ENCODE measurements at regions not wholly inside any gene's neighbourhood (a gene's known extent, or its start where the extent isn't known, plus 50 kb on each side); places are given as distances from the start of the nearest gene placed in this dataset.
A peak's percentile ranks its signal among the peaks of the same experiment; 100 is the strongest.

DNA sequence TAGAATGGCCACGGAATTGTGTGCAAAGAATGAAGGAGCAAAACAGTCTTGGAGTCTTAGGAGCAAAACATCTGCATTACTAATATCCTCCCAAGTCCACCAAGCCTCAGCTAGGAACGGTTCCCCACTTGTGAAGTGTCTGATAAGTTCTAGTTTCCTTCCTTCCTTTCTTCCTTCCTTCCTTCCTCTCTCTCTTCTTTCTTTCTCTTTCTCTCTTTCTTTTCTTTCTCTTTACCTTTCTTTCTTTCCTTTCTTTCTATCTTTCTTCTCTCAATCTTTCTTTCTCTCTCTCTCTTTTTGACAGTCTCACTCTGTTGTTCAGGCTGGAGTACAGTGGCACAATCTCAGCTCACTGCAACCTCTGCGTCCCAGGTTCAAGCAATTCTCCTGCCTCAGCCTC lies 160.8 kb downstream of the FOXL1 start:
- H3K27me3 ChIP-seq: peaks cover 0 to 51% of the 10 kb centered on the region in 2 donors
- no peaks in the 10 kb centered on the region for H3K9me3 ChIP-seq
- H3K27ac ChIP-seq: no peak overlapping the region
- H3K4me3 ChIP-seq: no peak overlapping the region
- no peaks in the 10 kb centered on the region for H3K4me1 ChIP-seq
- H3K36me3 ChIP-seq: no peaks in the 10 kb centered on the region
- intact Hi-C loops (cut with DNase I): no loop called here
- TF ChIP-seq, protein P1, sequence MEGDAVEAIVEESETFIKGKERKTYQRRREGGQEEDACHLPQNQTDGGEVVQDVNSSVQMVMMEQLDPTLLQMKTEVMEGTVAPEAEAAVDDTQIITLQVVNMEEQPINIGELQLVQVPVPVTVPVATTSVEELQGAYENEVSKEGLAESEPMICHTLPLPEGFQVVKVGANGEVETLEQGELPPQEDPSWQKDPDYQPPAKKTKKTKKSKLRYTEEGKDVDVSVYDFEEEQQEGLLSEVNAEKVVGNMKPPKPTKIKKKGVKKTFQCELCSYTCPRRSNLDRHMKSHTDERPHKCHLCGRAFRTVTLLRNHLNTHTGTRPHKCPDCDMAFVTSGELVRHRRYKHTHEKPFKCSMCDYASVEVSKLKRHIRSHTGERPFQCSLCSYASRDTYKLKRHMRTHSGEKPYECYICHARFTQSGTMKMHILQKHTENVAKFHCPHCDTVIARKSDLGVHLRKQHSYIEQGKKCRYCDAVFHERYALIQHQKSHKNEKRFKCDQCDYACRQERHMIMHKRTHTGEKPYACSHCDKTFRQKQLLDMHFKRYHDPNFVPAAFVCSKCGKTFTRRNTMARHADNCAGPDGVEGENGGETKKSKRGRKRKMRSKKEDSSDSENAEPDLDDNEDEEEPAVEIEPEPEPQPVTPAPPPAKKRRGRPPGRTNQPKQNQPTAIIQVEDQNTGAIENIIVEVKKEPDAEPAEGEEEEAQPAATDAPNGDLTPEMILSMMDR (IDR thresholded peaks at IDR 0.05): no peak
- DNase-seq (no peak), ATAC-seq (no peak)

DNA sequence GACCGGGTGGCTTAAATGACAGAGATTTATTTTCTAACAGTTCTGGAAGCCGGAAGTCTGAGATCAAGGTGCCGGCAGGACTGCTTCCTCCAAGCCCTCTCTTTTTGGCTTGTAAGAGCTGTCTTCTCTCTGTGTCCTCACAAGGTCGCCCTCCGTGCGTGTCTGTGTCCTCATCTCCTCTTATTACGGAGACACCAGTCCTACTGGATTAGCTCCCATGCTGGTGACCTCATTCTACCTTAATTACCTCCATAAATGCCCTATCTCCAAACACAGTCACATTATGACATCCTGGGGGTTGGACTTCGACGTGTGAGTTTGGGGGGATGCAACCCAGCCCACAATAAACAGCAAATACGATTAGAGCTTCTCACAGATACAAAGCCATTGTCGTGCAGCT lies 161.5 kb downstream of the FOXL1 start:
- TF ChIP-seq, protein P1 (IDR thresholded peaks at IDR 0.05): no peak
- intact Hi-C loops (cut with DNase I): no loop called here
- Histone ChIP-seq H3K27ac (no peak overlapping the region), H3K36me3 (no peaks in the 10 kb centered on the region), H3K4me3 (no peak overlapping the region), H3K9me3 (no peaks in the 10 kb centered on the region), H3K27me3 (peaks cover 0 to 45% of the 10 kb centered on the region in 2 donors), H3K4me1 (no peaks in the 10 kb centered on the region)
- no peak for ATAC-seq
- DNase-seq: no peak

DNA sequence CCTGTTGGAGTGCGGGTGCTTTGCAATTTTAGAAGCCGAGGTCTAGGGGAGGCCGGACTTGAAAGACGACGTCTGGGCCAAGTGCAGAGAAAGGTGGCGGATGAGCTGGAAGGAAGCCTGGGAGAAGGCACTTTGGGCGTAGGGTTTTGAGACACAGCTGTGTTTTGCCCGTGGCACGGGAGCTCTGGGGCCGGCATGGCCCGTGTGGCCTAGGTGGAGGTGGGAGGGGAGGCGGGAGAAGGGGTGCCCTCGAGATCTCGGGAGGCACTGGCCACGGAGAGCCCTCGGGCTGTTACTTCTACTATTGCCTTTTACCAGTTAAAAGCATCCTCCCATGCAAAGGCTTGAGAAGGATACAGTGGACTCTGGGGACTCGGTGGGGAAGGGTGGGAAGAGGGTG lies 161.9 kb downstream of the FOXL1 start:
- Histone ChIP-seq H3K4me3 (no peak overlapping the region), H3K4me1 (no peaks in the 10 kb centered on the region), H3K9me3 (no peaks in the 10 kb centered on the region), H3K27ac (no peak overlapping the region), H3K36me3 (no peaks in the 10 kb centered on the region), H3K27me3 (peaks cover 0 to 40% of the 10 kb centered on the region in 2 donors)
- intact Hi-C loops (cut with DNase I): no loop called here
- TF ChIP-seq, protein P1 (IDR thresholded peaks at IDR 0.05): no peak
- ATAC-seq: no peak
- no peak for DNase-seq

DNA sequence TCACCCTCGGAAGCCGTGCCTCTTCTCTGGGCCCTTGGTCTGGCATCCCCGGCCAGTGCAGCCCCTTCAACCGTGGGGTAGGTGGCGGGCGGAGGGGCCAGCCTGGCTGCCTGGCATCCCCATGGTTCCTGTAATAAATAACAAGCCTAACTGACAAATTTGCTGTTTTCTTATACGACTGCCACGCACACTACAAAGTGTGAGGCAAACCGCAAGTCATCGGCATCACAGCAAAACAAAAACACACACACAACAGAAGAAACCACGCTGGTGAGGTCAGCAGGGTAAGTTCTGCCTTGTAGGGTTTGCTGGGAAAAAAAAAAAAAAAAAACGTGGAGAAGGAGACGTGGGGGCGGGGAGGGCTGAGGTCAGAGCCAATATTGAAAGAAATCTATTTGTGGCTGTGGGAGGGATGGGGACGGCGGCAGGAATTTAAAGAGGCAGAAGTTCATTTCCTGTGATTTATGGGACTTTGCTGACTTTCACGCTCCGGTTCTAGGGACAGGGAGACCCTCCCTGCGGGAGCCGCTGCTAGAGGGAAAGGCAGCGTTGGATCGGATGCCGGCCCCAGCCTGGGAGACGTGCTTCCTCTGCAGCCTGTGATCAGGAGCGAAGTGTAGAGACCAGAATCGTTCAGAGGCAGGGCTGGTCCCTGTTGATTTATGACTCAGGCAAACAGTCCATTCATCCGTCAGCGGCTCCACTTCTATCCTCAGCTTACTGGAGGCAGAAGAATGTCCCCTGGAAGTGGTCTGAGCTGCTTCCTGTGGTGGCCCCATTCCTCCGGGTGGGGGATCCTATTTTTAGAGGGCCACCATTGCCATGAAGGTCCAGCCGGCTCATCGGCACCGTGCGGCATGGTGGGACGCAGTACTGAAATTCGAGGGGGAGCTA lies 162.8 kb downstream of the FOXL1 start:
- Histone ChIP-seq H3K9me3 (no peaks in the 10 kb centered on the region), H3K4me1 (no peaks in the 10 kb centered on the region), H3K36me3 (no peaks in the 10 kb centered on the region), H3K27me3 (peaks cover 0 to 32% of the 10 kb centered on the region in 2 donors), H3K4me3 (no peak overlapping the region), H3K27ac (peak overlapping the region in 1 of 2 donors; percentile 20)
- ATAC-seq: no peak
- TF ChIP-seq, protein P1 (IDR thresholded peaks at IDR 0.05): no peak
- intact Hi-C loops (cut with DNase I): no loop called here
- peak in 1 of 4 donors; percentile 52 for DNase-seq

DNA sequence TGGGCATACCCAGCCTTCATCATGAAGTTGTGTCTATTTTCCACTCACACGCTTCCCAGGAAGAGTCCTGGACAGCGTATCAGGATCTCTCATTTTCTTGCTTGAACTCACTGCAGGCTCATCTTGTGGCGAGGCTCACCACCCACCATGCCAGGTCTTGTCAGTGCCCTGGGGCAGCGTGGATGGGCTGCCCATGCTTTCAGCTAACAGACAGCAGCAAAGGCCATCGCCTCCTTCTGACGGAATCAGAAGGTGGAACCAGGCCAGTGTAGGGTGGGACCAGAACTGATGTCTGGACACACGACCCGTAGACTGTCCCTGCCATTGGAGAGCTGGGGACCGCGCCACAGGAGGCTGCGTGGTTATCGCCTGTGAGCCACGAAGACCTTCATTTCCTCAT lies 169.4 kb downstream of the FOXL1 start:
- no peaks in the 10 kb centered on the region for H3K4me1 ChIP-seq
- DNase-seq: no peak
- TF ChIP-seq, protein P1 (IDR thresholded peaks at IDR 0.05): no peak
- H3K9me3 ChIP-seq: no peaks in the 10 kb centered on the region
- H3K27ac ChIP-seq: no peak overlapping the region
- no peak overlapping the region for H3K4me3 ChIP-seq
- H3K27me3 ChIP-seq: peaks cover 0 to 20% of the 10 kb centered on the region in 2 donors
- no peaks in the 10 kb centered on the region for H3K36me3 ChIP-seq
- intact Hi-C loops (cut with DNase I): no loop called here
- ATAC-seq: no peak
